Liver (tissue), 8 donors: ENCODE measurements at regions not wholly inside any gene's neighbourhood (a gene's known extent, or its start where the extent isn't known, plus 50 kb on each side); places are given as distances from the start of the nearest gene placed in this dataset.

Experiments
- DNase-seq: peaks from one replicate; pipeline ENCODE4 v3.0.0-alpha.2; 2017; ENCODE audit warnings: low spot score
- H3K27ac ChIP-seq, 2 donors: one replicate each; pipeline ENCODE4 v1.7.0; 2013; ENCODE audit warnings: inconsistent platforms in 2 of 2, low read length in 2 of 2, control low read depth in 1 of 2, low read depth in 1 of 2, mild to moderate bottlenecking in 1 of 2
- H3K27me3 ChIP-seq, 4 donors: one replicate each; pipeline versions ENCODE4 v1.6.1 to v1.7.0; 2013; ENCODE audit warnings: low read length in 3 of 4, inconsistent platforms in 1 of 4, mild to moderate bottlenecking in 1 of 4, moderate library complexity in 1 of 4; ENCODE audit not compliant: control insufficient read depth in 4 of 4, insufficient read depth in 4 of 4
- H3K36me3 ChIP-seq, 4 donors: one replicate each; pipeline versions ENCODE4 v1.6.1 to v1.7.0; 2013; ENCODE audit warnings: low read length in 3 of 4, mild to moderate bottlenecking in 3 of 4, low read depth in 1 of 4, moderate library complexity in 1 of 4; ENCODE audit not compliant: control insufficient read depth in 4 of 4, insufficient read depth in 3 of 4
- H3K4me1 ChIP-seq, 4 donors: one replicate each; pipeline versions ENCODE4 v1.6.1 to v1.7.0; 2013; ENCODE audit warnings: low read length in 3 of 4, mild to moderate bottlenecking in 3 of 4, moderate library complexity in 1 of 4; ENCODE audit not compliant: control insufficient read depth in 4 of 4, insufficient read depth in 4 of 4
- H3K4me3 ChIP-seq, 3 donors: one replicate each; pipeline versions ENCODE4 v1.6.1 to v1.7.0; 2013; ENCODE audit warnings: low read length in 3 of 3, control low read depth in 1 of 3, low read depth in 1 of 3, mild to moderate bottlenecking in 1 of 3
- H3K9ac ChIP-seq, 2 donors: one replicate each; pipeline ENCODE4 v1.7.0; 2013; ENCODE audit warnings: low read length in 2 of 2, mild to moderate bottlenecking in 2 of 2, moderate library complexity in 2 of 2, control low read depth in 1 of 2, low read depth in 1 of 2
- H3K9me3 ChIP-seq, 4 donors: one replicate each; pipeline versions ENCODE4 v1.6.1 to v1.7.0; 2013; ENCODE audit warnings: low read length in 3 of 4; ENCODE audit not compliant: control insufficient read depth in 4 of 4
- ATF3 ChIP-seq: IDR thresholded peaks from 2 replicates; pipeline ENCODE4 v1.6.1; 2016; ENCODE audit warnings: antibody characterized with exemption
- CTCF ChIP-seq: fragments of 150-350 bp; IDR thresholded peaks from 2 replicates; pipeline ENCODE4 v1.5.1; 2017; ENCODE audit warnings: improper control_type of control experiment, low read depth, low read length; ENCODE audit not compliant: missing input control
- EGR1 ChIP-seq, 2 donors: IDR thresholded peaks; 2 replicates each; pipeline ENCODE4 v1.6.1; 2016 to 2018; ENCODE audit warnings: antibody characterized with exemption in 2 of 2, low read depth in 2 of 2
- FOXA1 ChIP-seq: IDR thresholded peaks from 2 replicates; pipeline ENCODE4 v1.6.1; 2016; ENCODE audit warnings: antibody characterized with exemption
- FOXA2 ChIP-seq: IDR thresholded peaks from 2 replicates; pipeline ENCODE4 v1.6.1; 2016; ENCODE audit warnings: antibody characterized with exemption
- GABPA ChIP-seq, 2 donors: IDR thresholded peaks in 1 of 2; conservative IDR thresholded peaks in 1 of 2; 2 replicates each; pipeline ENCODE4 v1.6.1; 2016; ENCODE audit warnings: antibody characterized with exemption in 2 of 2, mild to moderate bottlenecking in 1 of 2, moderate library complexity in 1 of 2
- HNF4A ChIP-seq, 2 donors: conservative IDR thresholded peaks; 2 replicates each; pipeline ENCODE4 v1.6.1; 2016; ENCODE audit warnings: antibody characterized with exemption in 2 of 2, mild to moderate bottlenecking in 2 of 2
- HNF4G ChIP-seq: IDR thresholded peaks from 2 replicates; pipeline ENCODE4 v1.6.1; 2016; ENCODE audit warnings: antibody characterized with exemption
- JUND ChIP-seq, 2 donors: IDR thresholded peaks; 2 replicates each; pipeline ENCODE4 v1.6.1; 2016; ENCODE audit warnings: antibody characterized with exemption in 2 of 2
- MAX ChIP-seq: IDR thresholded peaks from 2 replicates; pipeline ENCODE4 v1.6.1; 2016; ENCODE audit warnings: antibody characterized with exemption
- NR2F2 ChIP-seq: IDR thresholded peaks from 2 replicates; pipeline ENCODE4 v1.6.1; 2016; ENCODE audit warnings: antibody characterized with exemption
- RAD21 ChIP-seq, 2 donors: IDR thresholded peaks; 2 replicates each; pipeline ENCODE4 v1.6.1; 2016; ENCODE audit warnings: antibody characterized with exemption in 2 of 2, mild to moderate bottlenecking in 2 of 2
- REST ChIP-seq: IDR thresholded peaks from 2 replicates; pipeline ENCODE4 v1.6.1; 2016; ENCODE audit warnings: antibody characterized with exemption, mild to moderate bottlenecking
- RXRA ChIP-seq, 2 donors: IDR thresholded peaks; 2 replicates each; pipeline ENCODE4 v1.6.1; 2017 to 2018; ENCODE audit warnings: antibody characterized with exemption in 2 of 2, mild to moderate bottlenecking in 1 of 2
- SP1 ChIP-seq: IDR thresholded peaks from 2 replicates; pipeline ENCODE4 v1.6.1; 2018; ENCODE audit warnings: antibody characterized with exemption, mild to moderate bottlenecking
- TAF1 ChIP-seq: conservative IDR thresholded peaks from 2 replicates; pipeline ENCODE4 v1.6.1; 2016; ENCODE audit warnings: antibody characterized with exemption, mild to moderate bottlenecking
- YY1 ChIP-seq: IDR thresholded peaks from 2 replicates; pipeline ENCODE4 v1.6.1; 2016; ENCODE audit warnings: antibody characterized with exemption, mild to moderate bottlenecking
- ZBTB33 ChIP-seq: IDR thresholded peaks from 2 replicates; pipeline ENCODE4 v1.6.1; 2016; ENCODE audit warnings: antibody characterized with exemption
- WGBS: extraction: QIAGEN DNeasy Blood & Tissue Kit; methylation state at CpG from one replicate; pipeline ENCODE4 v1.1.7; 2013; 5-methylcytosine and 5-hydroxymethylcytosine counted together
- donor health status: healthy.
- donor health status: healthy.
- donor health status: healthy.
- donor health status: healthy.
- donor health status: healthy.

- no peak for TF ChIP-seq ZBTB33
- TF ChIP-seq HNF4G, result no peak
- TF ChIP-seq JUND (IDR thresholded peaks at IDR 0.05), result no peak
- no peak for TF ChIP-seq NR2F2
- TF ChIP-seq FOXA1, result no peak
- TF ChIP-seq RAD21 (IDR thresholded peaks at IDR 0.05), result no peak
- TF ChIP-seq SP1, result no peak
- TF ChIP-seq FOXA2, result no peak
Observed at GRCh38 chr9:17854487-17854886, 275.6 kb downstream of the SH3GL2 start (continued).

GRCh38 chr9:17856995-17857394 is 278.1 kb downstream of the SH3GL2 start:
- no peak for TF ChIP-seq RXRA (IDR thresholded peaks at IDR 0.05)
- no peak for TF ChIP-seq REST
- TF ChIP-seq JUND (IDR thresholded peaks at IDR 0.05), result no peak
- no peak for TF ChIP-seq CTCF
- TF ChIP-seq NR2F2, result no peak
- no peak for TF ChIP-seq RAD21 (IDR thresholded peaks at IDR 0.05)
- no peak for TF ChIP-seq MAX
- no peak for TF ChIP-seq GABPA (IDR thresholded peaks at IDR 0.05 in 1 of 2, conservative IDR thresholded peaks at IDR 0.05 in 1 of 2)
- TF ChIP-seq EGR1 (IDR thresholded peaks at IDR 0.05; ENCODE audit: low read depth in 2 of 2), result no peak
- TF ChIP-seq TAF1, result no peak
- no peak for TF ChIP-seq FOXA1
- TF ChIP-seq YY1, result no peak
- TF ChIP-seq ZBTB33, result no peak
- no peak for TF ChIP-seq ATF3
- TF ChIP-seq HNF4A (conservative IDR thresholded peaks at IDR 0.05), result no peak
- no peak for TF ChIP-seq HNF4G
- TF ChIP-seq FOXA2, result no peak
- WGBS, result 93% methylated on average over 3 of the region's 3 CpGs
- no peaks in the 10 kb centered on the region for H3K9me3 ChIP-seq
- no peak overlapping the region for H3K4me3 ChIP-seq
- no peak overlapping the region for H3K27ac ChIP-seq
- no peak for DNase-seq
- H3K9ac ChIP-seq, result no peak overlapping the region
- no peaks in the 10 kb centered on the region for H3K36me3 ChIP-seq
- H3K27me3 ChIP-seq, result no peaks in the 10 kb centered on the region
- no peaks in the 10 kb centered on the region for H3K4me1 ChIP-seq
